IPS-18a (cell line): ENCODE measurements at regions not wholly inside any gene's neighbourhood (a gene's known extent, or its start where the extent isn't known, plus 50 kb on each side); places are given as distances from the start of the nearest gene placed in this dataset.

Source experiments
- H3K27ac ChIP-seq: one replicate; pipeline ENCODE4 v1.5.1; 2013; ENCODE audit warnings: low read length
- H3K27me3 ChIP-seq: one replicate; pipeline ENCODE4 v1.6.1; 2013; ENCODE audit warnings: mild to moderate bottlenecking, low read length; ENCODE audit not compliant: control insufficient read depth, insufficient read depth
- H3K36me3 ChIP-seq: one replicate; pipeline ENCODE4 v1.6.1; 2013; ENCODE audit warnings: low read depth, low read length; ENCODE audit not compliant: control insufficient read depth
- H3K4me1 ChIP-seq: one replicate; pipeline ENCODE4 v1.6.1; 2013; ENCODE audit warnings: low read depth, low read length; ENCODE audit not compliant: control insufficient read depth
- H3K4me3 ChIP-seq: one replicate; pipeline ENCODE4 v1.5.1; 2013; ENCODE audit warnings: low read length
- H3K9ac ChIP-seq: one replicate; pipeline ENCODE4 v1.6.1; 2013; ENCODE audit warnings: mild to moderate bottlenecking, low read length, moderate library complexity
- H3K9me3 ChIP-seq: one replicate; pipeline ENCODE4 v1.6.1; 2013; ENCODE audit warnings: low read depth, low read length; ENCODE audit not compliant: control insufficient read depth

DNA sequence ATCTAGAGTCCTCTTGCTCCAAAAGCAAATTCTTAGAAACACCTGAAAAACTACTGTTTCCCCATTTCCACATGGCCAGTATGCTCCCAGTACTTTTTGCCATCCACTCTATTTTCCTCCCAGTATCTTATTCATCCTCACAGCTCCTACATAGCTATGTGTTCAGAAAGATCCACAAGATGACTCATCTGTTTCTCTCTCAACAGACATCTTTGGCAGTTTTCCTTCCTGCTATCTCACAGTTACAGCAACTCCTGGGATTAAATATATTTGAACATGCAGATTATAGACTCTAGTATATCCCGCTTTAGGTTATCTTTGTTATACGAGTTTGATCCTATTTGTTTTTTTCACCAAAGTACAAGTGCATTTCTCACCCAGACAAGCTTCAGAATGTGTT is 675.6 kb upstream of the POT1 start:
- Histone ChIP-seq H3K9ac (no peak overlapping the region), H3K27ac (no peak overlapping the region), H3K9me3 (no peaks in the 10 kb centered on the region), H3K4me1 (no peaks in the 10 kb centered on the region), H3K27me3 (no peaks in the 10 kb centered on the region), H3K4me3 (no peak overlapping the region), H3K36me3 (no peaks in the 10 kb centered on the region)

DNA sequence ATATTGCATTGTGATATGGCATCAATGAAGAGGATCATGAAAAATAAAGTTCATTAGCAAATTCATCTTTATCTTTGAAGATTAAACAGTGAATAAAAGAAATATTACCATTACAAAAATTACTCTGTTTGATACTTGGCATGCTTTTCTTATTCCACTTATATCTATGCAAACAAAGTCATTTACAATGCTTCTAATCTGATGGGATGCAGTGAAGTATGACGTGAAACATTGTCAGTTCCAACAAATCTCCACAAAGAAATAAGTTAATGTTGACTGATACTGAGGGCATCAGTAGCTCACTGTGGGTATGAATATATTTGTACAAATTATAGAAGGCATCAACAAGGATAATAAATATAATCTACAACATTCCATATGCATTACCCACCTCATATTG is 672.8 kb upstream of the POT1 start:
- no peak overlapping the region for H3K4me3 ChIP-seq
- no peaks in the 10 kb centered on the region for H3K4me1 ChIP-seq
- H3K9me3 ChIP-seq = no peaks in the 10 kb centered on the region
- H3K9ac ChIP-seq = no peak overlapping the region
- no peak overlapping the region for H3K27ac ChIP-seq
- H3K36me3 ChIP-seq = no peaks in the 10 kb centered on the region
- no peaks in the 10 kb centered on the region for H3K27me3 ChIP-seq

DNA sequence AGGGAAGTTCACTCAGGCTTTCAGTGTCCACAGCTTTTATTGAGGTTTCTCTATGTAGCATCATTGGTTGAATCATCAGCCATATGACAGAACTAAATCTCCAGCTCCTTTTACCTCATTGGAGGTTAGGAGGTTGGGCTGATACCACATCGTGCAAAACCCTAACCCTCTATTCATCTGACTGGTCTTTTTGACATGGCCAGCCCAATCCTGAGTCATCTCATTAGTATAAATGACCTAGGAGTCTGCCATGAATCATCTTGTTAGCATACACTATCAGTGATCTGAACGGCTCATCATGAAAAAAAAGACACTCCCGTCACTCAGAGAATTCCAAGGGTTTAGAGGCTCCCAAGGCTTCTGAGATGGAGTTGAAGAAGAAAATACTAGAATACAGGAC is 669.8 kb upstream of the POT1 start:
- no peak overlapping the region for H3K4me3 ChIP-seq
- H3K9ac ChIP-seq = no peak overlapping the region
- H3K27me3 ChIP-seq = no peaks in the 10 kb centered on the region
- no peak overlapping the region for H3K27ac ChIP-seq
- H3K36me3 ChIP-seq = no peaks in the 10 kb centered on the region
- no peaks in the 10 kb centered on the region for H3K9me3 ChIP-seq
- no peaks in the 10 kb centered on the region for H3K4me1 ChIP-seq

GRCh38 chr7:125592331-125592730 is 662.7 kb upstream of the POT1 start:
- H3K9me3 ChIP-seq = no peaks in the 10 kb centered on the region
- H3K4me1 ChIP-seq = no peaks in the 10 kb centered on the region
- H3K27me3 ChIP-seq = no peaks in the 10 kb centered on the region
- no peak overlapping the region for H3K4me3 ChIP-seq
- no peak overlapping the region for H3K27ac ChIP-seq
- no peak overlapping the region for H3K9ac ChIP-seq
- no peaks in the 10 kb centered on the region for H3K36me3 ChIP-seq

DNA sequence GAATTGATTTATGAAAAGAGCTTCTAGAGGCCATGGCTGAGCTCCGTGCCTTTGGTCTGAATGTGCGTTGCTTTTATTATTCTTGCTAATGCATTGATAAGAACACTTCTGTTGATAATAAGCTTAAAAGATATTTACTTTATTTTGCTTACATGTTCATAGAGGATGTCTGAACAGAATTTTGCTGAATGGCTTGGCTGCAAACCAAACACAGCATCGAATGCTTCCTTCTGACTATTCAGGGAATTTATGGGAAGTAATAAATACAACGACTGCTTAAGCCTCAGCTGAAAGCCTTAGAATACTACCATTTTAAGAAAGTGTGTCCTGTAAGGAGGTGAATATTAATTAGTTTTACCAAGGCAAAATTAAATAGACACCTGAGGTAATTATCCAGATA is 643.5 kb upstream of the POT1 start:
- Histone ChIP-seq H3K9me3 (no peaks in the 10 kb centered on the region), H3K27ac (no peak overlapping the region), H3K9ac (no peak overlapping the region), H3K4me3 (no peak overlapping the region), H3K4me1 (no peaks in the 10 kb centered on the region), H3K36me3 (no peaks in the 10 kb centered on the region), H3K27me3 (no peaks in the 10 kb centered on the region)

DNA sequence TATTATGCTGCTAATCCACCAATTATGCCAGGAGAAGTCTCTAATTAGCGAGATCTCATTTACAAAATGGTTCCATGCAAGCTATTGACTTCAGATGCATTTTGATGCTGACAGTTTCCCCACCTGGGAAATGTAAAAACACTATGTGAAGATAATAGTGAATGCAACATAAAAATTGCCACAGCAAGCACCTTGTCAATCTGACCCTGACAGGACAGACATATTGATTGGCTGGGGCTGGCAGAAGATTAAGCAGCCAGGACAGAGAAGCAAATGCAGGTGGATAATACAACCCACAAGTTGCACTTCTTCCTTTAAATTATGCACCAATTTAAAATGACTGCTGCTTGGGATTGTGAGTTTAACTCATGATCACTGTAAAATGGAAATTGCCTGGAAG is 642.8 kb upstream of the POT1 start:
- H3K36me3 ChIP-seq = no peaks in the 10 kb centered on the region
- H3K4me1 ChIP-seq = no peaks in the 10 kb centered on the region
- H3K27ac ChIP-seq = no peak overlapping the region
- H3K9ac ChIP-seq = no peak overlapping the region
- H3K9me3 ChIP-seq = no peaks in the 10 kb centered on the region
- H3K4me3 ChIP-seq = no peak overlapping the region
- H3K27me3 ChIP-seq = no peaks in the 10 kb centered on the region

GRCh38 chr7:125568799-125569198 is 639.2 kb upstream of the POT1 start:
- Histone ChIP-seq H3K4me1 (no peaks in the 10 kb centered on the region), H3K27ac (no peak overlapping the region), H3K9ac (no peak overlapping the region), H3K36me3 (no peaks in the 10 kb centered on the region), H3K27me3 (no peaks in the 10 kb centered on the region), H3K9me3 (no peaks in the 10 kb centered on the region), H3K4me3 (no peak overlapping the region)

GRCh38 chr7:125567686-125568085 is 638.1 kb upstream of the POT1 start:
- no peaks in the 10 kb centered on the region for H3K4me1 ChIP-seq
- H3K27ac ChIP-seq = no peak overlapping the region
- no peaks in the 10 kb centered on the region for H3K27me3 ChIP-seq
- no peak overlapping the region for H3K4me3 ChIP-seq
- H3K36me3 ChIP-seq = no peaks in the 10 kb centered on the region
- H3K9me3 ChIP-seq = no peaks in the 10 kb centered on the region
- no peak overlapping the region for H3K9ac ChIP-seq

GRCh38 chr7:125563964-125564529 is 634.4 kb upstream of the POT1 start:
- Histone ChIP-seq H3K9ac (no peak overlapping the region), H3K36me3 (no peaks in the 10 kb centered on the region), H3K27me3 (no peaks in the 10 kb centered on the region), H3K27ac (no peak overlapping the region), H3K9me3 (no peaks in the 10 kb centered on the region), H3K4me3 (no peak overlapping the region), H3K4me1 (no peaks in the 10 kb centered on the region)

DNA sequence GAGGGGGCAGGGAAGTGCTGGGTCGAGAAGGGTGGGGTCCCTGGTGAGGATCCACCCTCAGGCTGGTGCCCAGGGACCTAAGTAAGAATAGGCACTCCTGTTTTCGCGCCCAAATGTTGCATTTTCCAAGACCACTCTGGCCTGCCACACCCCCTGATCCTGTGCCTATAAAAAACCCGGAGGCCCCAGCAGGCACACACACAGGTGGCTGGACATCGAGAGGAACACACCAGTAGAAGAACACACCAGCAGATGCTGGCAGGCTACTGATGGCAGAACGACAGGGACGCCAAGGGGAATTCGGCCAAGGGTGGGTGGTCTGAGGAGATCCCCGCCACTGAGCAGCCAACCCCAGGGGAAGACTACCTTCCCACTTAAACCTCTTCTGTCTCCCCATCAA is 633.9 kb upstream of the POT1 start:
- Histone ChIP-seq H3K9ac (no peak overlapping the region), H3K9me3 (no peaks in the 10 kb centered on the region), H3K4me1 (no peaks in the 10 kb centered on the region), H3K36me3 (no peaks in the 10 kb centered on the region), H3K27me3 (no peaks in the 10 kb centered on the region), H3K27ac (no peak overlapping the region), H3K4me3 (no peak overlapping the region)

- H3K4me1 ChIP-seq = no peaks in the 10 kb centered on the region
- H3K36me3 ChIP-seq = no peaks in the 10 kb centered on the region
- H3K27ac ChIP-seq = no peak overlapping the region
- no peak overlapping the region for H3K4me3 ChIP-seq
- no peaks in the 10 kb centered on the region for H3K9me3 ChIP-seq
- no peaks in the 10 kb centered on the region for H3K27me3 ChIP-seq
- H3K9ac ChIP-seq = no peak overlapping the region
Observed at GRCh38 chr7:125561006-125561405, 631.4 kb upstream of the POT1 start.

DNA sequence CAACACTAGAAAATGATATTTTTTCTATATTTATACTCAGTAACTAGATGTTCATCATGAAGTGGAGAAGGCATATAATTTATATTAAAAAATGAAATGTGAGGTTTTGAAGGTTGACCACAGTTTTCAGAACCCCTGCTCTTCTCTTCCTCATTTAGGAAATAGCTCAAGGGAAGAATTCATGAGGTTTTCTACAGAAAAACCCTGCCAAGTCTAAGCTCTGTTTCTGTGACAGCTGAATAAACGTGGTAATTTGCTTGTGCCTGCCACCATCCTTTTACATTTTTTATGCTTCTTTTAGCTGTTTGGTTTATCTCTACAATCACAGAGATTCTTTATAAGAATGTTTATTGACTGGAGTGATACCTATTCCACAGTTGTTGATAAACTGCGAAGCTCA is 630.3 kb upstream of the POT1 start:
- Histone ChIP-seq H3K27ac (no peak overlapping the region), H3K9me3 (no peaks in the 10 kb centered on the region), H3K4me3 (no peak overlapping the region), H3K9ac (no peak overlapping the region), H3K4me1 (no peaks in the 10 kb centered on the region), H3K36me3 (no peaks in the 10 kb centered on the region), H3K27me3 (no peaks in the 10 kb centered on the region)
